ENCODE measurements at regions not wholly inside any gene's neighbourhood (a gene's known extent, or its start where the extent isn't known, plus 50 kb on each side); places are given as distances from the start of the nearest gene placed in this dataset.
A peak's percentile ranks its signal among the peaks of the same experiment; 100 is the strongest.

DNA sequence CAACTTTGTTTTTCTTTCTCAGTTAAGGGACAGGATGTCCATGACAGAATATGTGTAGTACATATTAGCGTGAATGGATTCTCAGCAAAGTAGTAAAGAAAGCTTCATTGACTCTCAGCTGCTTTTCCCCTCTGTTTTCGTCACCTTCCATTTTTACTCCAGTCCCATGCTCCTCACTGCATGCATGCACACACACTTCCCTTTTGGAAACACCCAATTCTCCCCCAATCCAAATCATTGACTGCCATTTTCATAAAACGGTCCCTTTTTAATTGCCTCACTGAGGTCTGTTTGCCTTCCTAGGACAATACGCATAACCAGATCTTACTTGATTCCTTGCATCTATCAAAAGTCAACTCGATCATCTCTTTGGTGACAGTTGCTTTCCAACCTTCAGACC lies 287.5 kb upstream of the PARD3B start:
- peaks cover 5% of the 10 kb centered on the region for H3K4me1 Mint-ChIP-seq
- no peak for ATAC-seq

GRCh38 chr2:204258890-204259289 lies 286.4 kb upstream of the PARD3B start:
- H3K4me1 Mint-ChIP-seq: peaks cover 5% of the 10 kb centered on the region
- no peak overlapping the region for H3K27ac Mint-ChIP-seq
- H3K36me3 Mint-ChIP-seq (ENCODE audit: low read depth): peaks cover 3% of the 10 kb centered on the region
- DNase-seq (no peak), ATAC-seq (no peak)
- H3K27me3 Mint-ChIP-seq: peaks cover 68% of the 10 kb centered on the region
- no peaks in the 10 kb centered on the region for H3K9me3 ChIP-seq (ENCODE audit: control insufficient read depth, low read length, poor library complexity, severe bottlenecking)
- H3K4me3 Mint-ChIP-seq: no peak overlapping the region

More for the DNA sequence above, 287.5 kb upstream of the PARD3B start:
- Mint-ChIP-seq H3K27me3 (peaks cover 57% of the 10 kb centered on the region), H3K4me3 (no peak overlapping the region), H3K36me3 (ENCODE audit: low read depth) (peaks cover 3% of the 10 kb centered on the region), H3K27ac (no peak overlapping the region)
- DNase-seq: no peak
- no peaks in the 10 kb centered on the region for H3K9me3 ChIP-seq (ENCODE audit: control insufficient read depth, low read length, poor library complexity, severe bottlenecking)

GRCh38 chr2:204260162-204260877 lies 285.0 kb upstream of the PARD3B start:
- ATAC-seq: peak; percentile 44
- no peaks in the 10 kb centered on the region for H3K9me3 ChIP-seq (ENCODE audit: control insufficient read depth, low read length, poor library complexity, severe bottlenecking)
- peaks cover 3% of the 10 kb centered on the region for H3K36me3 Mint-ChIP-seq (ENCODE audit: low read depth)
- H3K4me3 Mint-ChIP-seq: no peak overlapping the region
- peaks cover 5% of the 10 kb centered on the region for H3K4me1 Mint-ChIP-seq
- peaks cover 79% of the 10 kb centered on the region for H3K27me3 Mint-ChIP-seq
- no peak for DNase-seq
- no peak overlapping the region for H3K27ac Mint-ChIP-seq

DNA sequence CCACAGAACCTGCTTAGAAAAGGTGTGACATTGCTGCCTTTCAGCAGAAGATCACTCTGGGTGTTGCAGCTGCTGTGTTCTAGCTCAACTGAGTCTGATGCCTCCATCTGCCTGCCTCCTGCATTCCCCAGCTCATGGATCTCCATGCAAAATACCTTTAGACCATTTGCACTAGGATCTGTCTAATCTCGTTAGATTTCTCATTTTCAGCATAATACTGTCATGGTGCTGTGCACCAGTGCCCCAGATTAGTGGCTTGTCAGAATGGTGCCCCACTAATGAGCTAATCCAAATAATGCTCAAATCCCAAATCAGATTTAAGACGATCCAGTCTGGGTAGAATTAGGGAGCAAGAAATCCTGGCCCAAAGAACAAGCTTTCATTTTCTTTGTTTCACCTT lies 284.4 kb upstream of the PARD3B start:
- peaks cover 3% of the 10 kb centered on the region for H3K36me3 Mint-ChIP-seq (ENCODE audit: low read depth)
- DNase-seq (no peak), ATAC-seq (no peak)
- H3K4me3 Mint-ChIP-seq: no peak overlapping the region
- H3K27me3 Mint-ChIP-seq: peaks cover 79% of the 10 kb centered on the region
- H3K9me3 ChIP-seq (ENCODE audit: control insufficient read depth, low read length, poor library complexity, severe bottlenecking): no peaks in the 10 kb centered on the region
- no peak overlapping the region for H3K27ac Mint-ChIP-seq
- H3K4me1 Mint-ChIP-seq: peaks cover 5% of the 10 kb centered on the region

DNA sequence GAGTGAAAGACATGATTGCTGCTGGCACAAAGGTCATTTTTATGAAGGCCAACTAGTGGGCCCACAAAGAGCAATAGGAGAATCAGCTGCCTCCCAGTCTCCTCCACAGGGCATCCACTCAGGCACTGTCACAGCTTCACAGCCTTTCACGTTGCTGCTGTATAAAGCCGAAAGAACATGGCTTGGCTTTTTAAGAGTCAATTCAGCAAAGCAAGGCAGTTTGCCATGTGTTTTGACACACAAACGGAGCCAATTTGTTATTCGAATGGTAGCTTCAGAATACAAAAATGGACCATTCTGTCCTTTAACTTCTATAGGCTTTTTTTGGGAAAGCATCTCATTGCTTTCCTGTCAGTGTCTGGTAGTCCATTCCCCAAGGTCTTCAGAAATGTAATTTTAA lies 283.4 kb upstream of the PARD3B start:
- no peaks in the 10 kb centered on the region for H3K9me3 ChIP-seq (ENCODE audit: control insufficient read depth, low read length, poor library complexity, severe bottlenecking)
- Mint-ChIP-seq H3K27me3 (peaks cover 85% of the 10 kb centered on the region), H3K4me3 (no peak overlapping the region), H3K27ac (no peak overlapping the region), H3K36me3 (ENCODE audit: low read depth) (peaks cover 3% of the 10 kb centered on the region), H3K4me1 (peaks cover 5% of the 10 kb centered on the region)
- DNase-seq (no peak), ATAC-seq (no peak)

DNA sequence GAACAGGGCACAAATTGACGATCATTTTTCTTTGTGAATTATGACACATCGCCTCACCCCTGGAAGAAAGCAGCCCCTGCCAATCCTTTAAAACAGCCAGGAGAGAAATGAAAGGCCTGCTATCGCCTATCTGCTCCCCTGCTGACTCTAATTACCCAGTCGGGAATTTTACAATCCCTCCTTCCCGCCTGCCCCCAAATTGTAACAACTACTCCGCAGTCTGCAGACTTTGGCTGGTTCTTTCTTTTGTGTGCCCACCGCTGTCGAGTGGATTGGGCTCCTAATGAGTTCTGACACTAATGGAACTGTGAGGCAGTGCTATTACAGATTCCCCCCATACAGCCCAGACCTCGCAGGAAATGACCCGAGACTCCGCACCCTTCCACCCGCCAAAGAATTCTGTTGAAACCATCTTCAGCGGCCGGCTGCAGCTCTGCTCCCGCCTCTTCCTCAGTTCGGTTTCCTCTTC lies 281.2 kb upstream of the PARD3B start:
- Mint-ChIP-seq H3K36me3 (ENCODE audit: low read depth) (no peaks in the 10 kb centered on the region), H3K27me3 (peaks cover 73% of the 10 kb centered on the region), H3K4me1 (peaks cover 5% of the 10 kb centered on the region), H3K4me3 (no peak overlapping the region), H3K27ac (no peak overlapping the region)
- no peak for ATAC-seq
- no peaks in the 10 kb centered on the region for H3K9me3 ChIP-seq (ENCODE audit: control insufficient read depth, low read length, poor library complexity, severe bottlenecking)
- no peak for DNase-seq

DNA sequence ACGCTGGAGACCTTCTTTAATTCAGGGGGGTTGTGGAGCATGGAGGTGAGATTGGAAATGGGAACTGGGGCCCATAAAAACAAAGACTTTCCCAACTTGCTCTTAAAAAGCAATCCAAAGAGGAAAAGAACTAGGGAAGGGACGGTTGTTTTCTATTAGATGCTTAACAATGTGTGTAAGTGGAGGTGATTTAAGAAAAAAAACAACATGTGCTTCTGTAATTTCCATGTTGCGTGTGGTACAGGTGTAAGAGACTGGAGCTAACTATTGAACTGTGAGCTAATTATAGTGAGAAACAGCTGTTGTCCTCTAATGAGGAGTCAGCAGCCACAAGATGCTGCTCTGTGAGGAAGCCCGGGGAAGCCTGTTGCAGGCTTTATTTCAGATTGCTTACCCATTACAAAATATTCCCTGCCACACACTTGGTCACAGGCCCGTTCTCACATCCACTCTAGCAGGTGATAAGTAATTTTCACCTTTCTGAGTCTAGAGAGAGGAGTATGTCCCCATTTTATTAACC lies 280.6 kb upstream of the PARD3B start:
- H3K27ac Mint-ChIP-seq: no peak overlapping the region
- no peaks in the 10 kb centered on the region for H3K9me3 ChIP-seq (ENCODE audit: control insufficient read depth, low read length, poor library complexity, severe bottlenecking)
- ATAC-seq (no peak), DNase-seq (no peak)
- H3K36me3 Mint-ChIP-seq (ENCODE audit: low read depth): no peaks in the 10 kb centered on the region
- H3K27me3 Mint-ChIP-seq: peaks cover 72% of the 10 kb centered on the region
- H3K4me3 Mint-ChIP-seq: no peak overlapping the region
- peaks cover 5% of the 10 kb centered on the region for H3K4me1 Mint-ChIP-seq

DNA sequence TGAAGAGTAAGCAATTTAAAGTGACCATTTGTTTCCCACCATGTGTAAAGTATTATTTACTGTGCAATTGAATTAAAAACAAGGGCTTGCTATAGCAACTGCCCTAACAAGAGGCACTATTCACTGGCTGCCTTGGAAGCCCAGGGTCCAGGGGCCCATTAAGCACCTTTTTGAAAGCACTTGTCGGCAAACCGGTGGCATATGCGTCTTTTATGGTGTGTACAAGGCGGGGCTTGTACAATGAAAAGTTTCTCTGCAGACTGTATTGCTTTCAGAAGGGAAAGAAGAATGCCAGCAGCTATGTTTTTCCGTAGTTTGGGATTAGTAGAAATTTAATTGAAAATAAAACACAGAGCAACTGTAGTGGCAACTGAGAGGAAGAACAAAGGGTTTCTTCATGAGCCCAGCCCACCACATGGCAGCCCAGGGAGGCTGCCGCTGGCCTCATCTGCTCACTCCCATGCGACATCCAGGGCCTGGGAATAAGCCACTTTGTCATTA lies 279.5 kb upstream of the PARD3B start:
- Mint-ChIP-seq H3K4me3 (no peak overlapping the region), H3K4me1 (peaks cover 2% of the 10 kb centered on the region), H3K27ac (no peak overlapping the region), H3K27me3 (peaks cover 67% of the 10 kb centered on the region), H3K36me3 (ENCODE audit: low read depth) (no peaks in the 10 kb centered on the region)
- no peaks in the 10 kb centered on the region for H3K9me3 ChIP-seq (ENCODE audit: control insufficient read depth, low read length, poor library complexity, severe bottlenecking)
- DNase-seq (no peak), ATAC-seq (no peak)

DNA sequence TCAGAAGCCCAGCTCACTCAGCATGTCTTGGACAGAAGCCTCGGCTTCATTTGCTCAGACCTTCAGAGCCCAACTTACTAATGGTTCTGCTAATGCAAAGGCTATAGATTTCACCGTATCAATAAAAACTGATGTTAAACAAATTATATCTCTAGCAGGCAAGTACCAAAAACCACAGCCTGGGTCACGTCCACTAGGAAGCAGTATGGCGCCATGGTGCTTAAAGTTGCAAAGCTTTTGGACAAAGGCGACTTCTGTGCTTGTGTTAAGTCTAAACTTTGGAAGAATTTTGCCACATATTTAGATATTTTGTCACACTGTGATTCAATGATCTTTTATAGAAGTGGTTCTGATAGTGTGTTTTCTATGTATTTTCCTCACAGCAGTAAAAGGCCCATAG lies 276.8 kb upstream of the PARD3B start:
- H3K27ac Mint-ChIP-seq: no peak overlapping the region
- H3K27me3 Mint-ChIP-seq: peaks cover 59% of the 10 kb centered on the region
- DNase-seq: no peak
- H3K4me3 Mint-ChIP-seq: no peak overlapping the region
- ATAC-seq: no peak
- no peaks in the 10 kb centered on the region for H3K4me1 Mint-ChIP-seq
- no peaks in the 10 kb centered on the region for H3K36me3 Mint-ChIP-seq (ENCODE audit: low read depth)
- H3K9me3 ChIP-seq (ENCODE audit: control insufficient read depth, low read length, poor library complexity, severe bottlenecking): peaks cover 3% of the 10 kb centered on the region

DNA sequence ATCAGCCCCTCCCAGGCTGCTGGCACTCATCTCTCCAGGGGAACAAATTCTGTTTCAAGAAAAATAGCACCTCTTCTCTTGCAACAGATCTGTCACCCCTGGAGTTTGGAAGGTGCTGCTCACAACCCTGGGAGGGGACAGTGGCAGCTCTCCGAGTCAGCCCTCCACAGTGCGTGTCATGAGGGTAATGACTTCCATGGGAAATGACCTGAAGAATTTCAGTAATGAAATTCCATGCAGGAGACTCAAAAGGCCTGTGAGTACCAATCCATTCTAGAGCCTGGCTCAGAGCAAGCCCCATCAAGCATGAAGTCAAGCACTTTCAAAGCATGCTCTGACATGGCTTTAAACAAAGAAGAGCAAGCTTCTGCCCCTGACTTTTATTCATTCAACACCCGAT lies 276.3 kb upstream of the PARD3B start:
- Mint-ChIP-seq H3K27me3 (peaks cover 54% of the 10 kb centered on the region), H3K36me3 (ENCODE audit: low read depth) (no peaks in the 10 kb centered on the region), H3K27ac (no peak overlapping the region)

GRCh38 chr2:204272089-204272488 lies 273.2 kb upstream of the PARD3B start:
- Mint-ChIP-seq H3K36me3 (ENCODE audit: low read depth) (no peaks in the 10 kb centered on the region), H3K4me3 (no peak overlapping the region), H3K27me3 (peaks cover 48% of the 10 kb centered on the region), H3K27ac (no peak overlapping the region), H3K4me1 (no peaks in the 10 kb centered on the region)
- no peak for DNase-seq
- no peak for ATAC-seq
- H3K9me3 ChIP-seq (ENCODE audit: control insufficient read depth, low read length, poor library complexity, severe bottlenecking): peaks cover 3% of the 10 kb centered on the region

More for the DNA sequence above, 276.3 kb upstream of the PARD3B start:
- ATAC-seq: no peak
- no peaks in the 10 kb centered on the region for H3K4me1 Mint-ChIP-seq
- H3K9me3 ChIP-seq (ENCODE audit: control insufficient read depth, low read length, poor library complexity, severe bottlenecking): peaks cover 3% of the 10 kb centered on the region
- no peak for DNase-seq
- H3K4me3 Mint-ChIP-seq: no peak overlapping the region

- H3K36me3 Mint-ChIP-seq (ENCODE audit: low read depth): no peaks in the 10 kb centered on the region
- DNase-seq (no peak), ATAC-seq (no peak)
- peaks cover 3% of the 10 kb centered on the region for H3K9me3 ChIP-seq (ENCODE audit: control insufficient read depth, low read length, poor library complexity, severe bottlenecking)
- no peak overlapping the region for H3K4me3 Mint-ChIP-seq
- no peak overlapping the region for H3K27ac Mint-ChIP-seq
- H3K27me3 Mint-ChIP-seq: peaks cover 42% of the 10 kb centered on the region
- H3K4me1 Mint-ChIP-seq: no peaks in the 10 kb centered on the region
These were observed 272.5 kb upstream of the PARD3B start for GRCh38 chr2:204272610-204273287.

- Mint-ChIP-seq H3K27ac (no peak overlapping the region), H3K36me3 (ENCODE audit: low read depth) (no peaks in the 10 kb centered on the region), H3K27me3 (peaks cover 51% of the 10 kb centered on the region), H3K4me3 (no peak overlapping the region), H3K4me1 (no peaks in the 10 kb centered on the region)
- no peak for ATAC-seq
- no peak for DNase-seq
- peaks cover 3% of the 10 kb centered on the region for H3K9me3 ChIP-seq (ENCODE audit: control insufficient read depth, low read length, poor library complexity, severe bottlenecking)
These were observed 270.8 kb upstream of the PARD3B start for GRCh38 chr2:204274429-204274828.
